ENCODE measurements at regions not wholly inside any gene's neighbourhood (a gene's known extent, or its start where the extent isn't known, plus 50 kb on each side); places are given as distances from the start of the nearest gene placed in this dataset.

DNA sequence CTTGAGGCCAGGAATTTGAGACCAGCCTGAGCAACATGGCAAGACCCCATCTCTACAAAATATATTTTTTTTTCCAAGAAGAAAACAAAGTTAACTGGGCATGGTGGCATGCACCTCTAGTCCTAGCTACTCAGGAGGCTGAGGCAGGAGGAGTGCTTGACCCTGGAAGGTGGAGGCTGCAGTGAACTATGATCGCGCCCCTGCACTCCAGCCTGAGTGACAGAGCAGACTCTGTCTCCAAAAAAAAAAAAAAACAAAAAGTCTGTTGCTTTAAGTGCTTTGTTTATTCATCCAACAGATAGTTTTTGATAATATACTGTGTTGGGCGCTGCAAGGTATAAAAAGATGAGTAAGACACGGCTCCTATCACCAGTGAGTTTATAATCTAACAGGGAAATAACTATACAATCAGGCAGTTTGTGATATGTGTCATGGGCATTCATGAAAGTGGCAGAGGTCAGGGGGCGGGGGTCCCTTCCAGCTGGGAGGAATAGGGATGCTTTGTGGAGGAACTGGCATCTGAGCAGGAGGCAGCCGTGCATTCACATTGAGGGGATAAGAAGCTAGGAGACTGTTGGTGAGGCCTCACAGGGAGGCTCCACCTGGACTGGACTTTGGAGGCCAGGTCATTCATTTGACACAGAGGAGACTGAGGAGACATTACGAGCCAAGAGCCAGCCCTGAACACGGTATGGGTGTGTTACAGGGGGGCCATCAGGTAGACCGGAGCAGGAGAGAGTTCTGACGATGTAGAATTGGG lies 67.3 kb upstream of the ERRFI1 start:
- H3K36me3 ChIP-seq (replicated peaks), result no peaks in the 10 kb centered on the region
- TF ChIP-seq, protein P1, sequence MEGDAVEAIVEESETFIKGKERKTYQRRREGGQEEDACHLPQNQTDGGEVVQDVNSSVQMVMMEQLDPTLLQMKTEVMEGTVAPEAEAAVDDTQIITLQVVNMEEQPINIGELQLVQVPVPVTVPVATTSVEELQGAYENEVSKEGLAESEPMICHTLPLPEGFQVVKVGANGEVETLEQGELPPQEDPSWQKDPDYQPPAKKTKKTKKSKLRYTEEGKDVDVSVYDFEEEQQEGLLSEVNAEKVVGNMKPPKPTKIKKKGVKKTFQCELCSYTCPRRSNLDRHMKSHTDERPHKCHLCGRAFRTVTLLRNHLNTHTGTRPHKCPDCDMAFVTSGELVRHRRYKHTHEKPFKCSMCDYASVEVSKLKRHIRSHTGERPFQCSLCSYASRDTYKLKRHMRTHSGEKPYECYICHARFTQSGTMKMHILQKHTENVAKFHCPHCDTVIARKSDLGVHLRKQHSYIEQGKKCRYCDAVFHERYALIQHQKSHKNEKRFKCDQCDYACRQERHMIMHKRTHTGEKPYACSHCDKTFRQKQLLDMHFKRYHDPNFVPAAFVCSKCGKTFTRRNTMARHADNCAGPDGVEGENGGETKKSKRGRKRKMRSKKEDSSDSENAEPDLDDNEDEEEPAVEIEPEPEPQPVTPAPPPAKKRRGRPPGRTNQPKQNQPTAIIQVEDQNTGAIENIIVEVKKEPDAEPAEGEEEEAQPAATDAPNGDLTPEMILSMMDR (IDR thresholded peaks at IDR 0.05; ENCODE audit: low read depth, low read length, missing control alignments), result no peak
- in situ Hi-C loops (cut with HindIII; ENCODE audit: low pct_ligation_motif_present, low sequenced_read_pairs), result no loop called here
- no peak overlapping the region for H3K4me3 ChIP-seq (ENCODE audit: low read depth, low read length)
- DNase-seq, result no peak
- H3K27me3 ChIP-seq (replicated peaks), result no peaks in the 10 kb centered on the region
- no peak overlapping the region for H3K27ac ChIP-seq

DNA sequence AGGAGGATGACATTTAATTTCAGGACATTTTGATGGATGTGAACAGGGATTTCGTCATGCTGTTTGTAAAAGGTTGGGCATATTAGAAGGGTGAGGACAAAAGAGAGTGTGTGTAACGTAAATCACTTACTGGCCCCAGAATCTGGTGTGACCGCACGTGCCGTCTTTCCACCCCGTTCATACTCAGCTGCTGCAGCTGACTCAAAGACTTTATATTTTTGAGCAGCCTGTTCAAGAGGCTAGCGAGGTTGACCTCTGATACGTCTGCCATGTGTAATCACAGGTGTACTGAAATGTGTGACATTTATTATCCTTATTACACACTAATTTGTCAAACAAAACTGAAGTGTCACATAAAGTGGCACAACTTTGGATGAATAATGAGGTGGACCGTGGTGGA lies 66.5 kb upstream of the ERRFI1 start:
- DNase-seq, result no peak
- H3K27ac ChIP-seq, result no peak overlapping the region
- in situ Hi-C loops (cut with HindIII; ENCODE audit: low pct_ligation_motif_present, low sequenced_read_pairs), result no loop called here

DNA sequence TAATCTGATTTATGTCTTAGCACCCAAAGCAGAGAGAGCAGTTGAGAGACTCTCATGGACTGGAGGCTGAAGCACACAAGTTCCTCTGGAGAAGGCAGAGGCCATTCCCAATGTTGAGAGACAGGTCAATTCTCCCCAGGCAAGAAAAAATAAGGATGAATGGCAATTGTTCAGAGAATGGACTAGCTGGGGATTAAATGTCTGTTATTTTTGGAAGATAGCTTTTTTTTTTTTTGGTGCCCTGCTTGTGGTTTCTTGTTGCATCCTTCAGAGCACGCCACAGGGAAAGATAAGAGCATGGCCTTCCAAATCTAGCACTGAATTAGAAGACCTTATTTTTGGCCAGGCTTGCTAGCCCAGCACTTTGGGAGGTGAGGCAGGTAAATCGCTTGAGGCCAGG lies 65.6 kb upstream of the ERRFI1 start:
- Histone ChIP-seq H3K36me3 (replicated peaks) (no peaks in the 10 kb centered on the region), H3K27me3 (replicated peaks) (no peaks in the 10 kb centered on the region), H3K27ac (peak overlapping the region; percentile 94), H3K4me3 (ENCODE audit: low read depth, low read length) (no peak overlapping the region)
- in situ Hi-C loops (cut with HindIII; ENCODE audit: low pct_ligation_motif_present, low sequenced_read_pairs), result no loop called here
- DNase-seq, result no peak
- TF ChIP-seq, protein P1 (IDR thresholded peaks at IDR 0.05; ENCODE audit: low read depth, low read length, missing control alignments), result no peak

More for the DNA sequence above, 66.5 kb upstream of the ERRFI1 start:
- Histone ChIP-seq H3K36me3 (replicated peaks) (no peaks in the 10 kb centered on the region), H3K27me3 (replicated peaks) (no peaks in the 10 kb centered on the region), H3K4me3 (ENCODE audit: low read depth, low read length) (no peak overlapping the region)
- TF ChIP-seq, protein P1 (IDR thresholded peaks at IDR 0.05; ENCODE audit: low read depth, low read length, missing control alignments), result no peak

DNA sequence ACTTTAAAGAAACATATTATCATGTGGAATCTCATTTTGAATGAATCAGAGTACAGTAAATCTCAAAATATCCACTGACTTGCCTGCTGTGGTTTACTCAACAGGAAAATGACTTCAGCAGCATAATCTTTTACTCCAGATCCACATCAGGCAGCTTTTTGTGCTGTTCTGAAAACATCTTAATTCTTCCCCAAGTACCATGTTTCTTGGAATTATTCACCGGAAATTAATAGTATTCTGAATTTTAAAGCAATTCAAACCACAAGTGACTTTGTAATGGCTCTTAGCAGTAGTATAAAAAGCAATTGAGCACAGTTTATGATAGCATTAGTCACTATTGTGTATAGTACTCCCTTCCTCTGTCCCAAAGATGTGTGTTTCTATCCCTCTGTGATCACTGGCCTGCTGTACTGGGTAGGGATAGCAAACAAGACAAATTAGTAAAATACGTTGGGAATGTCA lies 64.2 kb upstream of the ERRFI1 start:
- Histone ChIP-seq H3K27me3 (replicated peaks) (no peaks in the 10 kb centered on the region), H3K4me3 (ENCODE audit: low read depth, low read length) (no peak overlapping the region), H3K27ac (peak overlapping the region; percentile 94), H3K36me3 (replicated peaks) (no peaks in the 10 kb centered on the region)
- TF ChIP-seq, protein P1 (IDR thresholded peaks at IDR 0.05; ENCODE audit: low read depth, low read length, missing control alignments), result no peak
- DNase-seq, result peak; percentile 86
- in situ Hi-C loops (cut with HindIII; ENCODE audit: low pct_ligation_motif_present, low sequenced_read_pairs), result no loop called here

DNA sequence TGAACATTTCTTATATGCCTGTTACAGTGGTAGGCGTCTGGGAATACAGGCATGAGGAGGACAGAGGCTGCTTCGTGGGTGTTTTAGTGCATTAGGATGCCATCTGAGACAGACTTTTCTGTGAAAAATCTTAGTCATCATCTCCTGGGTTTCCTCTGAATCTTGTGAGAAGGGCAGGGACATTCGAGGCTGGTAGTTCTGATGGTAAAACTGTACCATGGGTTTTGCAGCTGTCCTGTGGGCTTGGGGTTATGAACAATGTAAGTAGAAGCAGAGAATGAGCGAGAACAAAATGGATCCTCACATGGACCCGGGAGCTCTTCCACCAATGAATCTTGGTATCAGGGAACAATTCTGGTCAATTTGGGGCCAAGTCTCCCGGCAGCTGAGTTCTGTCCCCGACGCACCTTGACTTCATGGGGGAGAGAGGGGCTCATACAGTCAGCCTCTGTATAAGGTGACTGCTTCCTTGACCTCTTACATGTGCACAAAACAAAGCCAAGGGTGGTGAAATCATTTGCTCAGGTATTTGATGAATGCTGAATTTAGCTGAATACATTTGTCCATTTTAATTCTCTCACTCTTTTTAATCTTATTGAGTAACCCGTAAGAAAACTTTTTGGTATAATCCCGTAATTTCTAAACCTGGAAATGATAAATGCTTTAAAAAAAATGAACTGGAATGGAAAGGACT lies 63.6 kb upstream of the ERRFI1 start:
- in situ Hi-C loops (cut with HindIII; ENCODE audit: low pct_ligation_motif_present, low sequenced_read_pairs), result no loop called here
- TF ChIP-seq, protein P1 (IDR thresholded peaks at IDR 0.05; ENCODE audit: low read depth, low read length, missing control alignments), result no peak
- Histone ChIP-seq H3K36me3 (replicated peaks) (no peaks in the 10 kb centered on the region), H3K27ac (peak overlapping the region; percentile 94), H3K4me3 (ENCODE audit: low read depth, low read length) (no peak overlapping the region), H3K27me3 (replicated peaks) (no peaks in the 10 kb centered on the region)
- DNase-seq, result no peak
